ENCODE measurements at regions not wholly inside any gene's neighbourhood (a gene's known extent, or its start where the extent isn't known, plus 50 kb on each side); places are given as distances from the start of the nearest gene placed in this dataset.
A peak's percentile ranks its signal among the peaks of the same experiment; 100 is the strongest.

DNA sequence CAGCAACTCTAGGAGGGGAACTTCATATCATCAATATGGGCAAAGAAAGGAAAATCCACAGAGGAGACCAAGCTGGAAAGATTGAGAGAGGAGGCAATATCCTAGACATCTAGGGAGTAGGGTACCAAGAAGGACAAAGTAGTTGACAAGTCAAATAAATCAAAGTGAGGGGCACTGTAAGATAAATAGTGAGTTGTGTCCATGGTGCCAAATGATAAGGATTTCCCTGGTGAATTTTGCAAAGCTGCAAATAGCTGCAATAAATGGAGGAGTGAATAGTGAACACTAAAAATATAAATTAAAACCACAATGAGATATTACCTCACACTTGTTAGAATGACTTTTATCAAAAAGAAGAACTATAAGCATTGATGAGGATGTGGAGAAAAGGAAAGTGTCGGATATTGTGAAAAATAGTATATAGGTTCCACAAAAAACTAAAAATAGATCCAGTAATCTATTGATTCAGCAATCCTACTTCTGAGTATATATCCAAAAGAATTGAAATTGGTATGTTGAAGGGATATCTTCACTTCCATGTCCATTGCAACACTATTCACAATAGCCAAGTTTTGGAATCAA, 258.2 kb upstream of the FN1 start:
- H3K9me3 ChIP-seq (ENCODE audit: control insufficient read depth, low read length, poor library complexity, severe bottlenecking), result no peaks in the 10 kb centered on the region
- ATAC-seq (no peak), DNase-seq (no peak)
- Mint-ChIP-seq H3K36me3 (ENCODE audit: low read depth) (peaks cover 3% of the 10 kb centered on the region), H3K27me3 (peaks cover 4% of the 10 kb centered on the region), H3K4me3 (no peak overlapping the region), H3K4me1 (no peaks in the 10 kb centered on the region), H3K27ac (no peak overlapping the region)

- ATAC-seq, result no peak
- Mint-ChIP-seq H3K27me3 (peaks cover 4% of the 10 kb centered on the region), H3K4me3 (no peak overlapping the region)
These were observed 257.5 kb upstream of the FN1 start for GRCh38 chr2:215693193-215693998.

GRCh38 chr2:215692387-215693079, 256.7 kb upstream of the FN1 start:
- H3K4me1 Mint-ChIP-seq, result no peaks in the 10 kb centered on the region
- H3K27me3 Mint-ChIP-seq, result peaks cover 4% of the 10 kb centered on the region
- DNase-seq (no peak), ATAC-seq (no peak)
- H3K36me3 Mint-ChIP-seq (ENCODE audit: low read depth), result peaks cover 7% of the 10 kb centered on the region
- H3K4me3 Mint-ChIP-seq, result no peak overlapping the region
- H3K9me3 ChIP-seq (ENCODE audit: control insufficient read depth, low read length, poor library complexity, severe bottlenecking), result no peaks in the 10 kb centered on the region
- H3K27ac Mint-ChIP-seq, result no peak overlapping the region

More at GRCh38 chr2:215693193-215693998, 257.5 kb upstream of the FN1 start:
- Mint-ChIP-seq H3K27ac (no peak overlapping the region), H3K4me1 (no peaks in the 10 kb centered on the region), H3K36me3 (ENCODE audit: low read depth) (peaks cover 3% of the 10 kb centered on the region)
- DNase-seq, result no peak
- H3K9me3 ChIP-seq (ENCODE audit: control insufficient read depth, low read length, poor library complexity, severe bottlenecking), result no peaks in the 10 kb centered on the region

DNA sequence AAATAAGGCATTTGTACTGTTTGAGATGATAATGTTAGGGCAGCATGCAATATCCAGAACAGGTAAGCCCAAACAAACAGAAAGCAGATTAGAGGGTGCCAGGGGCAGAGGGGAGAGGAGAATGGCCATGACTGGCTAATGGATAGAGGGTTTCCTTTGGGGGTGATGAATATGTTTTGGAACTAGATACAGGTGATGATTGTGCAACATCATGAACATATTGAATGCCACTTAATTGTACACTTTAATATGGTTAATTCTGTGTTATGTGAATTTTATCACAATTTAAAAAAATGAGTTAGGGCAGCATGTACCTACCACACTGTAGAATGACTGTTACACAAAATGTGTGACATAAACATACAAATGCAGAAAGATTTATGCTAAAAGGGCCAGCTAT, 255.5 kb upstream of the FN1 start:
- H3K4me3 Mint-ChIP-seq, result no peak overlapping the region
- no peaks in the 10 kb centered on the region for H3K4me1 Mint-ChIP-seq
- H3K27ac Mint-ChIP-seq, result no peak overlapping the region
- H3K36me3 Mint-ChIP-seq (ENCODE audit: low read depth), result peaks cover 7% of the 10 kb centered on the region
- peaks cover 4% of the 10 kb centered on the region for H3K27me3 Mint-ChIP-seq
- DNase-seq (no peak), ATAC-seq (no peak)
- no peaks in the 10 kb centered on the region for H3K9me3 ChIP-seq (ENCODE audit: control insufficient read depth, low read length, poor library complexity, severe bottlenecking)

DNA sequence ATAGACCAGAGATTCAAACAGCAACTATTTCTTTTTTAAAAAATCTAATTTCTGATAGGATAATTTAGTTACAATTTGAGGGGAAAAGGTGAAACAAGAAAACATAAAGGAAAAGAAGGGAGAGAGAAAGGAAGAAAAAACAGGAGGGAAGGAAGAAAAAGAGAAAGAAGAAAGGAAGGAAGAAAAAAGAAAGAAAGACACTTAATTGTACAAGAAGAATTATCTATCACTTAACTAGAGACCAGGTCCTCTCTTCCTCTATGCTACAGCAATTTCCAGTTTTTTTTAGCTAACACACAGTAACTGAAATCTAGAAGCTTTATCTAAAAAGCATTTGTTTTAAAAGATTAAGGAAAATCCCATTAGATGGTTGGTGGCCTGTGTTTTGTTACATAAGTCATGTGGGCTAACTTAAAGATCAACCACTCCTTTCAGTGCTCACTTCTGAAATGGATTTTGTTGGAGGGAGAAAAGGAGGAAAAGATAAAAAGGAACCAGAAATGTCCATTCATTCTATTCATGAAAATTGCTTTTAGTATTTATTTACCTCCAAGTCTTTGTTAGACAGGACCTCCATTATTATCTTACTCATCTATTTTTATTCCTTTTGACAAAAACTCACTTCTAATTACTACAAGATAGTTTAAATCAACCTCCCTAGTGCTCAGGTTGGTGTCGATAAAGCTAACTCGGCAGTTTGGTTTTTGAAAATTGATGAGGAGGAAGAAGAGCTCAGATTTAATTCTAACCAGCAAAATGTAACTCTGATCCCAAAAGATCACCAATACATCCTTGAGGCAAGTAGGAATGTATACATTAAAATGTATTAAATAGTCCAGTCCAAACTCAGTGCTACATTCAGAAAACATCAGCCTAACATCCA, 251.5 kb upstream of the FN1 start:
- no peak for DNase-seq
- Mint-ChIP-seq H3K36me3 (ENCODE audit: low read depth) (peaks cover 4% of the 10 kb centered on the region), H3K4me1 (no peaks in the 10 kb centered on the region), H3K27ac (no peak overlapping the region), H3K4me3 (no peak overlapping the region), H3K27me3 (peaks cover 4% of the 10 kb centered on the region)
- ATAC-seq, result no peak
- no peaks in the 10 kb centered on the region for H3K9me3 ChIP-seq (ENCODE audit: control insufficient read depth, low read length, poor library complexity, severe bottlenecking)

DNA sequence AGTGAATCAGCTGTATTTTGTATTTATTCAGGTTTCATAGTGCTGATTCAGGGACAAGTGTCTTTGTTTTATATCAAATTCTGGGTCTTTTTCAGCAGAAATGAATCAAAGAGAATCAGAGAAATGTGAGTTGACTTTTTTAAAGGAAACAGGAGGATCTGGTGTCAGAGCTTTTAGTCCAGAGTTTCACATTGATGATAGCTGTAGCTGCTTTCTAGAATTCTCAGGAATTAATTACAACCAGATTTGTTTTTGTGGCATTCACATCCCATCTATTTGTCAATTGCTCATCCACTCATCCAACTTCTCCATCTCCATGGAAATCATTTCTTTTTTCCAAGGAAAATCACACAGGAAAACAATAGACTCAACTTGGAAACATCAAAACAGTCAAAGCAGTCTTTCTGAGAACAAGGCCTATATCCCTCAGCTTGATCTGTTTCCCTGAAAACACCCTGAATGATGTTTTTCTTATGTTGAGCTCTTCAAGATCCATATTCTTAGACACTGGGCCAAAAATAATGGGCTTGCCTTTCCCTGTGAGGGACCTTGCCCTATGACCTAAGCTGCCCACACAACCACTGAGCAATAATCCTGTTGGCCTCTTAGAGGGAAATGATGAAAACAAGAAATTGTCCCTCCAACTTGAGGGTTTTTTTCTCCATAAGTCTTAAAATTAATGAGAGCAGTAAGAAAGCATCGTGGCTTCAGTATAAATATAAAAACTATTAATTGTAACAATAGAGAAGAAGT, 249.5 kb upstream of the FN1 start:
- Mint-ChIP-seq H3K27me3 (no peaks in the 10 kb centered on the region), H3K4me3 (no peak overlapping the region), H3K27ac (no peak overlapping the region), H3K36me3 (ENCODE audit: low read depth) (peaks cover 4% of the 10 kb centered on the region), H3K4me1 (peaks cover 9% of the 10 kb centered on the region)
- DNase-seq (no peak), ATAC-seq (no peak)
- H3K9me3 ChIP-seq (ENCODE audit: control insufficient read depth, low read length, poor library complexity, severe bottlenecking), result no peaks in the 10 kb centered on the region

DNA sequence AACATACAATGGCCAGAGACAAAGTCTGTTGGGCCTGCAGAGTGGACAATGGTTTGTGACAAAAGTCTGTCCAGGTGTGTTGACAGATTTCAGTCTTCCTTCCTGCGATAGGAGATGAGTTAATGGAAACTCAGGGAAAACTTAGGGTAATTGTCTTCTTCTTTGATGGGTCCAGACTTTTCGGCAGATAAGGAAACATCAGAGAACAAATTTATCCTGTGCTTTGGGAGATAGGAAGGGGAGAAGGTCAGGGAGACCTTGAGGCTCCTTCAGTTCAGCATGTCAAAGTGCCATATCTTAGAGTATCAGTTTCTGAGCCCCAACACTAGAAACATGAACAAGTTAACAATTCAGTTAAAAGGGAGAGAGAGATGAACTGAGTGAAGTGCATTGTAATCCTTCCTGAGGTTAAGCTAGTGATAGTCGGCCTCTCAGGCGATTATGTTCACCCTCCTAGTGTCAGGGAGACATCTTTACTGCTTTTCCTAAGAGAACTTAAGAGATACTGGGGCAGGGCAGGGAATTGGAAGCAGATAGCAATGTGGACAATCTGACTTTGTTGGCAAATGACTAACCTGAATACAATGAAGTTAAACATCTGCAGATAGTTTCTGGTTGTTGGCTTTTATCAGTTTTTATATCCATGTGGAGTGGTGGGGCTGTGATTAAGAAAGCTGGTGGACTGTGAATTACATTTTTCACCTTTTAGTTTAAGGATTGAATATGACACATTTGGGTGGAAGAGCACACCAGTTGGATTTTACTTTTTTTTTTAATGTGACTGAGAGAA, 248.8 kb upstream of the FN1 start:
- Mint-ChIP-seq H3K4me3 (no peak overlapping the region), H3K27ac (no peak overlapping the region), H3K36me3 (ENCODE audit: low read depth) (peaks cover 4% of the 10 kb centered on the region), H3K27me3 (no peaks in the 10 kb centered on the region), H3K4me1 (peaks cover 9% of the 10 kb centered on the region)
- DNase-seq (no peak), ATAC-seq (no peak)
- no peaks in the 10 kb centered on the region for H3K9me3 ChIP-seq (ENCODE audit: control insufficient read depth, low read length, poor library complexity, severe bottlenecking)

GRCh38 chr2:215683295-215683694, 247.4 kb upstream of the FN1 start:
- Mint-ChIP-seq H3K4me3 (no peak overlapping the region), H3K27me3 (no peaks in the 10 kb centered on the region), H3K27ac (no peak overlapping the region), H3K36me3 (ENCODE audit: low read depth) (peaks cover 3% of the 10 kb centered on the region), H3K4me1 (peaks cover 9% of the 10 kb centered on the region)
- DNase-seq (no peak), ATAC-seq (no peak)
- no peaks in the 10 kb centered on the region for H3K9me3 ChIP-seq (ENCODE audit: control insufficient read depth, low read length, poor library complexity, severe bottlenecking)

GRCh38 chr2:215681799-215682596, 246.1 kb upstream of the FN1 start:
- ATAC-seq (no peak), DNase-seq (no peak)
- Mint-ChIP-seq H3K27me3 (no peaks in the 10 kb centered on the region), H3K4me1 (peaks cover 9% of the 10 kb centered on the region), H3K36me3 (ENCODE audit: low read depth) (no peaks in the 10 kb centered on the region), H3K4me3 (no peak overlapping the region), H3K27ac (peak overlapping the region; percentile 53)
- H3K9me3 ChIP-seq (ENCODE audit: control insufficient read depth, low read length, poor library complexity, severe bottlenecking), result no peaks in the 10 kb centered on the region

DNA sequence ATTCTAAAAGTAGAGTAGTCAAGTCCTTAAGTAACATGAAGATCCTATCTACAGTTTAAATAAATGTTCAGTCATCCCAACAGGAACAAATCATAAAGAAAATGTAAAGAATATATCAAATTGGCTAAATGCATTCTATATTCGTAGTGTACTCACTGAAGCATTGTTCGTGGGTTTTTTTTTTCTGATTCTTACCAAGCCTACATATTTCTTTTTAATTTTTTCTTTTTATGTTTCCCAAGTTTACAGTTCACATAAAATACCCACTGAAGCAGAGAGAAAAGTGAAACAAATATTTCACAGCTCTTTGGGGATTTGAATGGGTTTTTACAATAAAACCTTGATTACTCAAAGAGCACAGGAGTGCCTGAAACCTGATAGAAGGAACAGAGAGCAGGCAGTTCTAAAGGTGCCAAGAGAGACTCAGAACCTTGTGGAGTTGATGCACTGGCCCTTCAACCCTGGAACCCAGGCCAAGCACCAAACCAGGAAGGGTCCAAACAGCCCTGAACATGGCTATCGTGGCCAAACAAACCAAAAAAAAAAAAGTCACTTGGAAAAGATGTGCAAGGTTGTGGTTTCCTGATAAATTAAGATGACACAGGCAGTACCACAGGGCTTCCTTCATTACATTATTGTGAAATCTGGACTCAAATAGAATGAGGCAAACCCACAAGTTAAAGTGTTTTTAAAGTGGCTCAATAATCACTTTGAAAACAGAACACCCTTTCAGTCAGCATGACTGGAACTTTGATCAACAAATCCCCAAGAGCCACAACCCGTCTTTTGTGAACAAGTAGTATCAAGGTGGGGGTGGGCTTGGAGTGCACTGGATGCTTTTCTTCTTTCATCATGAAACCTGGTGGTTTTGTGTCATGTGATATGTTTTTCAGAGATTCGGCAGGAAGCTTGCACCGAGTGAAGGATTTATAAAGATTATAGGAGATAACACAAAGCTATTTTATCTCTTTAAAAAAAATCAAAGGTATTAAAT, 245.0 kb upstream of the FN1 start:
- peak; percentile 88 for ATAC-seq
- peaks cover 9% of the 10 kb centered on the region for H3K4me1 Mint-ChIP-seq
- DNase-seq, result no peak
- no peaks in the 10 kb centered on the region for H3K9me3 ChIP-seq (ENCODE audit: control insufficient read depth, low read length, poor library complexity, severe bottlenecking)
- H3K36me3 Mint-ChIP-seq (ENCODE audit: low read depth), result no peaks in the 10 kb centered on the region
- peak overlapping the region; percentile 19 for H3K4me3 Mint-ChIP-seq
- peak overlapping the region; percentile 53 for H3K27ac Mint-ChIP-seq
- H3K27me3 Mint-ChIP-seq, result no peaks in the 10 kb centered on the region

Data from T-helper 17 cell (primary cell).